Heart left ventricle (tissue), 16 donors: ENCODE measurements at regions not wholly inside any gene's neighbourhood (a gene's known extent, or its start where the extent isn't known, plus 50 kb on each side); places are given as distances from the start of the nearest gene placed in this dataset.
A peak's percentile ranks its signal among the peaks of the same experiment; 100 is the strongest.
"Not testable (repeated sequence)": the region's sequence is repeated elsewhere in the genome, so short reads cannot be mapped to it uniquely, and the experiment has no call there.

Source experiments
- ATAC-seq, 4 donors: fragments of 200-7000 bp; cut with Tn5 transposase; one replicate each; pipeline ENCODE4 v1.9.1; 2020 to 2022; ENCODE audit warnings: moderate library complexity in 4 of 4, mild to moderate bottlenecking in 3 of 4, moderate number of reproducible peaks in 1 of 4
- DNase-seq, 5 donors: peaks; one replicate each; pipeline ENCODE4 v3.0.0-alpha.2; 2020
- H3K27ac ChIP-seq, 12 donors: fragments of 200-600 bp; sonication (generic) in 4 of 12; one replicate each; pipeline versions ENCODE4 v1.5.0 to v1.8.0; 2016 to 2022; ENCODE audit warnings: mild to moderate bottlenecking in 2 of 12
- H3K27me3 ChIP-seq, 9 donors: fragments of 200-600 bp; sonication (generic) in 2 of 9; one replicate each; pipeline versions ENCODE4 v1.5.1 to v1.8.0; 2016 to 2022; ENCODE audit warnings: mild to moderate bottlenecking in 3 of 9
- H3K36me3 ChIP-seq, 9 donors: fragments of 200-600 bp; sonication (generic) in 2 of 9; one replicate each; pipeline versions ENCODE4 v1.5.0 to v1.8.0; 2018 to 2022; ENCODE audit warnings: mild to moderate bottlenecking in 2 of 9
- H3K4me1 ChIP-seq, 12 donors: fragments of 200-600 bp; sonication (generic) in 4 of 12; one replicate each; pipeline versions ENCODE4 v1.5.0 to v1.8.0; 2016 to 2022; ENCODE audit warnings: mild to moderate bottlenecking in 3 of 12
- H3K4me3 ChIP-seq, 12 donors: fragments of 200-600 bp; sonication (generic) in 4 of 12; one replicate each; pipeline versions ENCODE4 v1.5.0 to v1.8.0; 2017 to 2022; ENCODE audit warnings: mild to moderate bottlenecking in 9 of 12, moderate library complexity in 4 of 12
- H3K9me3 ChIP-seq, 12 donors: fragments of 200-600 bp; sonication (generic) in 4 of 12; one replicate each; pipeline versions ENCODE4 v1.5.0 to v1.8.0; 2016 to 2022; ENCODE audit warnings: mild to moderate bottlenecking in 1 of 12
- POLR2A ChIP-seq, 2 donors: fragments of 450-650 bp; IDR thresholded peaks; one replicate each; pipeline ENCODE4 v1.6.1; 2017; ENCODE audit warnings: antibody characterized with exemption in 2 of 2, mild to moderate bottlenecking in 2 of 2, moderate library complexity in 2 of 2
- WGBS, 4 donors: extraction: QIAGEN DNeasy Blood & Tissue Kit in 2 of 4; methylation state at CpG; one replicate each; pipeline versions ENCODE4 v1.1.5 to v1.1.7; 2013 to 2018; 5-methylcytosine and 5-hydroxymethylcytosine counted together
- intact Hi-C, 10 donors: fragments of 100-400 bp; cut with DNase I; formaldehyde crosslinking; loops; one replicate each; pipeline versions ENCODE4 v1.11.1 to v1.14.2; 2022
- TF ChIP-seq, protein P1 (sequence below), 12 donors: fragments of 200-600 bp; sonication (generic) in 4 of 12; IDR thresholded peaks; one replicate each; pipeline versions ENCODE4 v1.5.0 to v1.8.0; 2018 to 2022; ENCODE audit warnings: antibody characterized with exemption in 12 of 12, mild to moderate bottlenecking in 5 of 12
- donor health status: ischemic (EF 13 %, LVEDD 7.1; RV severe dilation, severe dysfunction).
- donor health status: healthy with polysubstance abuse.
- donor health status: DM: no; HTN: yes; CAD: no.
- donor health status: DM: no; HTN: no; CAD: no.
- donor health status: ischemic (EF 25% LVEDD 6.9; RV normal size, moderate dysfunction).
- donor health status: ischemic (EF 25% LVEDD 5.7; RV mildly dilated, moderate dysfunction).
- donor health status: healthy.
- donor health status: DM: yes; HTN: yes; CAD: no.
- donor health status: ischemic (EF 35%, LVEDD 5.7; RV mildly dilated, moderate dysfunction).
- donor health status: nonischemic (EF 11% LVEDD 7.7; RV severe dilation, severe dysfunction).
- donor health status: DM: yes; HTN: yes; CAD: no.
- donor health status: PGD.
- donor health status: ischemic (EF 29% LVEDD 5.4; RV normal size, mild dysfunction).
- donor health status: nonischemic (EF 23%, LVEDD 6.1; RV moderate dilation, normal function).

DNA sequence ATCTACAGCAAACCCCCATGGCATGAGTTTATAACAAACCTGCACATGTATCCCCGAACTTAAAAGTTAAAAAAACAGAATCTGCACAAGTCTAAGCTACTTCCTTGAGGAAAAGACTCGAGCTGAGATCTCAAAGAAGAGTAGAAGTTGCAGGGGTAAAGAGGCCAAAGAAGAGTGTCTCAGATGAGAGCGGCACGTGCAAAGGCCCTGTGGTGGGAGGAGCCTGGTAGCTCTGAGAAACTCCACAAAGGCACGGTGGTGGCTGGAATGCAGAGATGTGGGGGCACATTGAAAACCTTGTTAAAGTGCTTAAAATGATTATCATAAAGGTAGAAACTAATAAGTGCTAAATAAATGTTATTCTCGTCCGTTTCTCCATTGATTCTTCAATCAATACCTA, 103.2 kb upstream of the GRK3 start:
- Histone ChIP-seq H3K4me1 (peaks cover 0 to 5% (median 0%) of the 10 kb centered on the region in 12 donors), H3K9me3 (no peaks in the 10 kb centered on the region), H3K27me3 (no peaks in the 10 kb centered on the region), H3K27ac (no peak overlapping the region), H3K36me3 (peaks cover 0 to 56% (median 40%) of the 10 kb centered on the region in 9 donors), H3K4me3 (no peak overlapping the region)
- DNase-seq (no peak), ATAC-seq (no peak)
- intact Hi-C loops = loop anchor here in 6 of 10 donors (5.0 kb wide), 3 partner anchors 241 to 316 kb away; no protein-coding TSS in a partner anchor
- WGBS, 4 donors = 94 to 95% (median 95%) methylated on average over 7 of the region's 7 CpGs
- TF ChIP-seq, protein P1, sequence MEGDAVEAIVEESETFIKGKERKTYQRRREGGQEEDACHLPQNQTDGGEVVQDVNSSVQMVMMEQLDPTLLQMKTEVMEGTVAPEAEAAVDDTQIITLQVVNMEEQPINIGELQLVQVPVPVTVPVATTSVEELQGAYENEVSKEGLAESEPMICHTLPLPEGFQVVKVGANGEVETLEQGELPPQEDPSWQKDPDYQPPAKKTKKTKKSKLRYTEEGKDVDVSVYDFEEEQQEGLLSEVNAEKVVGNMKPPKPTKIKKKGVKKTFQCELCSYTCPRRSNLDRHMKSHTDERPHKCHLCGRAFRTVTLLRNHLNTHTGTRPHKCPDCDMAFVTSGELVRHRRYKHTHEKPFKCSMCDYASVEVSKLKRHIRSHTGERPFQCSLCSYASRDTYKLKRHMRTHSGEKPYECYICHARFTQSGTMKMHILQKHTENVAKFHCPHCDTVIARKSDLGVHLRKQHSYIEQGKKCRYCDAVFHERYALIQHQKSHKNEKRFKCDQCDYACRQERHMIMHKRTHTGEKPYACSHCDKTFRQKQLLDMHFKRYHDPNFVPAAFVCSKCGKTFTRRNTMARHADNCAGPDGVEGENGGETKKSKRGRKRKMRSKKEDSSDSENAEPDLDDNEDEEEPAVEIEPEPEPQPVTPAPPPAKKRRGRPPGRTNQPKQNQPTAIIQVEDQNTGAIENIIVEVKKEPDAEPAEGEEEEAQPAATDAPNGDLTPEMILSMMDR (IDR thresholded peaks at IDR 0.05) = no peak
- no peak for TF ChIP-seq POLR2A (IDR thresholded peaks at IDR 0.05)

DNA sequence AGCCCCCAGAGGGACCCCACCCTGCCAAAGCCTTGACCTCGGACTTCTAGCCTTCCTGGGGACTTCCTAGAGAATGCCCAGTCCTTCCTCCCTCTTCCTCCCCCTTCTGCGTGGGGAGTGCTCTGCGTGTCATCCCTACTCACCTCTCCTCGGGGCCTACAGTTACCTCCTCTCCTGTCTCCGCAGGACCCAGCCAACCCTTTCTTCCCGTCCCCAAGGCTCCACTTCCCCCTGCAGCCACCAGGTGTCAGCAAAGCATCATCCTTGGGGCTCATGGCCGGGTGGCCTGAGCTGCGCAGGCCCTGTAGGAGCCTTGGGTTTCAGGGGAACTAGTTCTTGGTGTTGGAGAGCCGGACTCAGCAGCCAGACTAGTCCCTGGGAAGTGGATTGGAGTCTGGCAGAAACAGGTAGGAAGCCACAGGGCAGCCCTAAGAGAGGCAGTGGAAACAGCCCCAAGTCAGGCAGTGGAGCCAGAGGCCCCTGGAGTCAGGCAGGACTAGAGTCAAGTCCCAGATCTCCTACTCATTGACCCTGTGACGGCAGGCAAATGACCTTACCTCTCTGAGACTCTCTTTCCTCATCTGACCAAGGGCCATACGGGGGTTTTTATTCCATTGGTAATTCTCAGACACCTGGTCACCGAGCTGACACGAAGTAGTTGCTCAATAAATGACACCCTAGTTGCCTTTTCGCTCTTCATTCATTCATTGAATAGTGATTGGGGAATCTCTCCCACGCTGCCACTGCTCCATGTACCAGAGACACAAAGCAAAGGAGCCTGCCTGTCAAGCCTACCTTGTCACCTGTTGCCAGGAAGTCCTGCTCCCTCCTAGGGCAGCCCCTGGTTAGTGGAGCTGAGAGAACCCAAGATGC, 101.8 kb upstream of the GRK3 start:
- DNase-seq = peak; percentile 67 to 90 (median 77)
- H3K27ac ChIP-seq, H3K27me3 ChIP-seq, H3K4me1 ChIP-seq, H3K9me3 ChIP-seq, H3K4me3 ChIP-seq: not testable (repeated sequence)
- H3K36me3 ChIP-seq = peaks cover 0 to 50% (median 34%) of the 10 kb centered on the region in 9 donors
- peak; percentile 85 to 96 (median 94) for ATAC-seq
- intact Hi-C loops = loop anchor here (1.0 to 5.0 kb wide), 11 partner anchors 238 to 315 kb away; no protein-coding TSS in a partner anchor
- 36 to 51% (median 44%) methylated on average over 14 to 15 of the region's 15 CpGs for WGBS, 4 donors
- TF ChIP-seq, protein P1 (IDR thresholded peaks at IDR 0.05) = peak; percentile 88 to 99 (median 98)

DNA sequence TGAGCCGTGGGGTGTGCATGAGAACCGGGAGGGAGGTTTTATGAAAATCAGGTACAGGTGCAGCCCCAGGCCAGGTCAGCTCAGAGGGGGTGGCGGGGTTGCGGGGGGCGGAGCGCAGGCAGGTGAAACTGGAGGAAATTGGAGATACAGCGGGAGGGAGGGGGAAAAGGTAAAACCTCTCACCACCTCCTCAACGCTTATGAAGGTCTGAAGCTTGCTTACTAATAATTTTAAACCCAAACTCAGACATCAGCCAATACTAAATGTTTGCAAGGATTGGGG, 101.2 kb upstream of the GRK3 start:
- WGBS, 4 donors = 89 to 95% (median 92%) methylated on average over 8 of the region's 8 CpGs
- H3K4me1 ChIP-seq, DNase-seq, H3K9me3 ChIP-seq, H3K4me3 ChIP-seq, H3K27me3 ChIP-seq, H3K27ac ChIP-seq, ATAC-seq: not testable (repeated sequence)
- intact Hi-C loops = loop anchor here in 7 of 10 donors (2.0 to 5.0 kb wide), 7 partner anchors 238 to 314 kb away; no protein-coding TSS in a partner anchor
- H3K36me3 ChIP-seq = peaks cover 0 to 48% (median 34%) of the 10 kb centered on the region in 9 donors

DNA sequence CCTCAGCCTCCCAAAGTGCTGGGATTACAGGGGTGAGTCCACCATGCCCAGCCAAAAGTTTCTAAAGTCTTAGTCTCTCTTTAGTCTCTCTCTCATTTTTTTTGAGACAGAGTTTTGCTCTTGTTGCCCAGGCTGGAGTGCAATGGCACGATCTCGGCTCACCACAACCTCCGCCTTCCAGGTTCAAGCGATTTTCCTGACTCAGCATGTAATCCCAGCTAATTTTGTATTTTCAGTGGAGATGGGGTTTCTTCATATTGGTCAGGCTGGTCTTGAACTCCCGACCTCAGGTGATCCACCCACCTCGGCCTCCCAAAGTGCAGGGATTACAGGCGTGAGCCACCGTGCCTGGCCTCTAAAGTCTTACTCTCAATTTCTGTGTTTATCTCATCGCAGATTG, 100.1 kb upstream of the GRK3 start:
- H3K27ac ChIP-seq, H3K27me3 ChIP-seq, ATAC-seq, H3K9me3 ChIP-seq, H3K4me3 ChIP-seq, DNase-seq, H3K4me1 ChIP-seq: not testable (repeated sequence)
- WGBS, 4 donors = 94 to 97% (median 94%) methylated on average over 9 of the region's 9 CpGs
- intact Hi-C loops = loop anchor here in 6 of 10 donors (2.0 to 5.0 kb wide), 4 partner anchors 230 to 313 kb away; no protein-coding TSS in a partner anchor
- H3K36me3 ChIP-seq = peaks cover 0 to 40% (median 24%) of the 10 kb centered on the region in 9 donors

DNA sequence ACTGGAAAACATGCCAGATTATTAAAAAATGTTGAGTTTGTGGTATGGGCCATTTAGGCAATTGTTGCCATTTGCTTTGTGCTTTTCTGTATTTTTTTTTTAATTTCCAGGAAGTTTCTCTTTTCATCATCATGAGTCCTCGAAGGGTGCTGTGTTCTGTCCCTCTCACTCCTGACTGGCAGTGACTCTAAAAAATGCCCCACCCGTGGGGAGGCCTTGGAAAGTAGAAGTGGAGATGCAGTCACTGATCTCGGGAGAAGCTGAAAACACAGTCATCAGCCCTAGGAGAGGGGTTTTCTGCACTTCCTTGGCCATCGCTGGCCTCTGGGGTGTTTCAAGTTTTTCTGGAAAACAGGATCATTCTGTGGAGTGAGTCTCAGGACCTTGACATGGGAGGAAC, 98.5 kb upstream of the GRK3 start:
- H3K4me1 ChIP-seq = peaks cover 0 to 5% (median 0%) of the 10 kb centered on the region in 12 donors
- TF ChIP-seq, protein P1 (IDR thresholded peaks at IDR 0.05) = no peak
- no peak for TF ChIP-seq POLR2A (IDR thresholded peaks at IDR 0.05)
- no peaks in the 10 kb centered on the region for H3K9me3 ChIP-seq
- H3K36me3 ChIP-seq = peaks cover 0 to 29% (median 10%) of the 10 kb centered on the region in 9 donors
- ATAC-seq (no peak), DNase-seq (no peak)
- 67 to 85% (median 80%) methylated on average over 4 of the region's 4 CpGs for WGBS, 4 donors
- intact Hi-C loops = loop anchor here in 1 of 10 donors (2.0 kb wide), 1 partner anchor 229 kb away; no protein-coding TSS in a partner anchor
- H3K4me3 ChIP-seq = no peak overlapping the region
- no peak overlapping the region for H3K27ac ChIP-seq
- H3K27me3 ChIP-seq = no peaks in the 10 kb centered on the region
